ENCODE measurements at regions not wholly inside any gene's neighbourhood (a gene's known extent, or its start where the extent isn't known, plus 50 kb on each side); places are given as distances from the start of the nearest gene placed in this dataset.

- H3K4me3 ChIP-seq, result no peak overlapping the region
- intact Hi-C loops (cut with DNase I), result no loop called here
- TF ChIP-seq CTCF (IDR thresholded peaks at IDR 0.05), result no peak
- no peaks in the 10 kb centered on the region for H3K4me1 ChIP-seq
- H3K36me3 ChIP-seq, result no peaks in the 10 kb centered on the region
- DNase-seq (ENCODE audit: low spot score in 2 of 2), result no peak
- no peak overlapping the region for H3K27ac ChIP-seq
- H3K9me3 ChIP-seq, result no peaks in the 10 kb centered on the region
- no peaks in the 10 kb centered on the region for H3K27me3 ChIP-seq
Observed at GRCh38 chr10:33569702-33570101, 235.2 kb upstream of the NRP1 start.

GRCh38 chr10:33566426-33566825, 232.0 kb upstream of the NRP1 start:
- no peaks in the 10 kb centered on the region for H3K4me1 ChIP-seq
- no peaks in the 10 kb centered on the region for H3K9me3 ChIP-seq
- H3K36me3 ChIP-seq, result no peaks in the 10 kb centered on the region
- DNase-seq (ENCODE audit: low spot score in 2 of 2), result no peak
- H3K27ac ChIP-seq, result no peak overlapping the region
- no peaks in the 10 kb centered on the region for H3K27me3 ChIP-seq
- no peak for TF ChIP-seq CTCF (IDR thresholded peaks at IDR 0.05)
- H3K4me3 ChIP-seq, result no peak overlapping the region
- intact Hi-C loops (cut with DNase I), result no loop called here

- H3K27ac ChIP-seq, result no peak overlapping the region
- no peaks in the 10 kb centered on the region for H3K9me3 ChIP-seq
- no peak for TF ChIP-seq CTCF (IDR thresholded peaks at IDR 0.05)
- no peaks in the 10 kb centered on the region for H3K36me3 ChIP-seq
- intact Hi-C loops (cut with DNase I), result no loop called here
- no peak for DNase-seq (ENCODE audit: low spot score in 2 of 2)
- no peak overlapping the region for H3K4me3 ChIP-seq
- no peaks in the 10 kb centered on the region for H3K27me3 ChIP-seq
- no peaks in the 10 kb centered on the region for H3K4me1 ChIP-seq
Observed at GRCh38 chr10:33566001-33566400, 231.5 kb upstream of the NRP1 start.

- intact Hi-C loops (cut with DNase I), result no loop called here
- DNase-seq (ENCODE audit: low spot score in 2 of 2), result no peak
- H3K27ac ChIP-seq, result no peak overlapping the region
- H3K9me3 ChIP-seq, result no peaks in the 10 kb centered on the region
- no peaks in the 10 kb centered on the region for H3K36me3 ChIP-seq
- H3K4me1 ChIP-seq, result no peaks in the 10 kb centered on the region
- no peak overlapping the region for H3K4me3 ChIP-seq
- no peak for TF ChIP-seq CTCF (IDR thresholded peaks at IDR 0.05)
- H3K27me3 ChIP-seq, result no peaks in the 10 kb centered on the region
Observed at GRCh38 chr10:33565231-33565630, 230.8 kb upstream of the NRP1 start.

GRCh38 chr10:33559105-33559504, 224.6 kb upstream of the NRP1 start:
- no peak for TF ChIP-seq CTCF (IDR thresholded peaks at IDR 0.05)
- intact Hi-C loops (cut with DNase I), result no loop called here
- H3K4me1 ChIP-seq, result no peaks in the 10 kb centered on the region
- no peak overlapping the region for H3K4me3 ChIP-seq
- no peaks in the 10 kb centered on the region for H3K36me3 ChIP-seq
- no peaks in the 10 kb centered on the region for H3K27me3 ChIP-seq
- no peak for DNase-seq (ENCODE audit: low spot score in 2 of 2)
- H3K27ac ChIP-seq, result no peak overlapping the region
- H3K9me3 ChIP-seq, result no peaks in the 10 kb centered on the region

GRCh38 chr10:33557313-33557712, 222.8 kb upstream of the NRP1 start:
- intact Hi-C loops (cut with DNase I), result no loop called here
- no peak for DNase-seq (ENCODE audit: low spot score in 2 of 2)

More at GRCh38 chr10:33557313-33557712, 222.8 kb upstream of the NRP1 start:
- H3K4me3 ChIP-seq, result no peak overlapping the region
- no peaks in the 10 kb centered on the region for H3K36me3 ChIP-seq
- H3K27ac ChIP-seq, result no peak overlapping the region
- no peaks in the 10 kb centered on the region for H3K27me3 ChIP-seq
- TF ChIP-seq CTCF (IDR thresholded peaks at IDR 0.05), result no peak
- no peaks in the 10 kb centered on the region for H3K4me1 ChIP-seq
- H3K9me3 ChIP-seq, result no peaks in the 10 kb centered on the region

Measured in ascending aorta (tissue), 2 donors.